Activated gamma-delta T cell (primary cell): ENCODE measurements at regions not wholly inside any gene's neighbourhood (a gene's known extent, or its start where the extent isn't known, plus 50 kb on each side); places are given as distances from the start of the nearest gene placed in this dataset.

Source experiments
- DNase-seq: peaks from one replicate; lab custom pipeline; 2025; lab: John Stamatoyannopoulos, UW

- DNase-seq: no peak
Observed at GRCh38 chr4:27267970-27268355, 407.3 kb downstream of the STIM2 start.

DNA sequence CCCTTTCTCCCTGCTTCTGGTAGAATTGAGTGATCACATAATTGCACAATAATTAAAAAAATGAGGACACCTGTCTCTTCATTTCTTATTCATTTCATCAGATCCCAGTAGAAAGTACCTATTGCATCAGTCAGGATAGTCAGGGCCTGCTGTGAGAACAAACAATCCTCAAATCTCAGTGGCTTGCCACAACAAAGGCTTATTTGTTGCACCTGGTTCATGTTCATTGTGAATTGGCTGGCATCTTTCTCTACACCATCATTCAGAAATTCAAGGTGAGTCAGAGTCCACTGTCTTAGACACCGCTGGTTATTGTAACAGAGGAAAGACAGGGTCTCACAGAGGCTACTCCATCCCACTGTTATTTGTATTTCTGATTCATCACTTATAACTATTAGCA, 409.8 kb downstream of the STIM2 start:
- DNase-seq: no peak

- no peak for DNase-seq
Observed at GRCh38 chr4:27271555-27271954, 410.9 kb downstream of the STIM2 start.

- no peak for DNase-seq
Observed at GRCh38 chr4:27272217-27272616, 411.6 kb downstream of the STIM2 start.

DNA sequence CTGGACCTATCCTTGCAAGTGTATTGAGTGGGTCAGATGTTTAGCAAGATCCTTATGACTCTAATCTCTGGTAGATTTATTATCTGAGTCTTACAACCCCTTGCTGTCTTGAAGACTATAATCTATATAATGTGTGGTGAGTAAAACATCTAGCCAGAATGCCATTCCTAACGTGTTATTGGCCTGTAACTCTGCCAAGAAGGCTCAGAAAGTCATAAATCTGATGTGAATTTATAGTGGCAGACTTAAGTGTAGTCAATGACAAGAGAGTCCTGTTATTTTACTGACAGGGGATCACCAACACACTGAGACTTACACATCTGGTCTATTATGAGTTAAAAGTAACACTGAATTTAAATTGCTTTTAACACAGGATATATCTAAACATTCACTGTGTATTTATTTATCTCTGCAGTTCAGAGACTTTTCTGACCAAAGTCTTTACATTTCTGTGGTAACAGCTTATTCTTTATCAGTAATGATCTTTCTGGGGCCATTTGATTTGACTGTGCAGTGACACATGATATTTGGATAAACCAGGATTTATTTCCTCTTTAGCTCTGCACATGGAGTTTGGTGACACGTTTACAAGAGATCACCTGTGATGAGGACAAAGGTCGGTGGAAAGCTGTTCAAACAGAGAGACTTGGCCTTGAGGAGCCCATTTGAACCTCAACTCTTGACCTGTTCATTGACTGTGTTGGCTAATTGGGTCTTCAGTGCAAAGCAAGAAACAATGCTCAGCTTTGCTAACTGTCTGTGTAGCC, 415.8 kb downstream of the STIM2 start:
- no peak for DNase-seq

- no peak for DNase-seq
Observed at GRCh38 chr4:27278615-27279375, 418.2 kb downstream of the STIM2 start.

GRCh38 chr4:27288496-27288895, 427.9 kb downstream of the STIM2 start:
- DNase-seq: no peak

DNA sequence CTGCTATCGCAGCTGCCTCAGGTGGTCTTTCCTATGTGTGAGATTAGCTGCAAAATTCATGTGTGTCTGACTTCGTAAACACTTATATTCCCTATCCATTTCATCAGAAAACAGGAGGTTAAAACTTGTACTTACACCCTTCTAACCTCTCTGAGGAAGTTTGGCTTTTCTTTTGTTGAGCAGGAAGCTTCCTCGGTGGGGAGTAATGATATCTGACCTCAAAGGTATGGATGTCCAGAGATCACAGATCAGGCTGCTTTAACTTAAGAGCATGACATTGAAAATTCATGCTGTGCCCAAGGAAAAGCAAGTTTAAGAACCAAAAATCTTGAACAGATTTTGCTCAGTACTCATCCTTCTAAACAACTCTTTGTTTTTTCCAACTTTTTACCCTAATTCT, 429.1 kb downstream of the STIM2 start:
- no peak for DNase-seq

DNA sequence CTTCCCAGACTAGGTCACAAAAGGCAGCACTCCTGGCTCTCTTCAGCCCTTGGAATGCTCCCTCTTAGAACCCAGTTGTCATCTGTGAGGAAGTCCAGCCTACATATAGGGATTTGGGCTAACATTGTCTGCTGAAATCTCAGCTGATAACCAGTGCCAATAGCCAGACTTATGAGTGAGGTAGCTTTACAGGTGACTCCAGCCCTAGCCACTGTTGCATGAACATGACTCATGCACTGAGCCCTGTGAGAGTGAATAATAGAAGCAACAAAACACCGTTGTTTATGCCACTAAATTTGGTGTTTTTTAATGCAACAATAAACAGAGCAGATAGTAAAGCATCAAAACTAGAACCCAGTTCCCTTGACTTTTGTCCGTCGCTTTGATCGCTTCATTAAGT, 433.2 kb downstream of the STIM2 start:
- DNase-seq: no peak

GRCh38 chr4:27304751-27305150, 444.1 kb downstream of the STIM2 start:
- DNase-seq: no peak

DNA sequence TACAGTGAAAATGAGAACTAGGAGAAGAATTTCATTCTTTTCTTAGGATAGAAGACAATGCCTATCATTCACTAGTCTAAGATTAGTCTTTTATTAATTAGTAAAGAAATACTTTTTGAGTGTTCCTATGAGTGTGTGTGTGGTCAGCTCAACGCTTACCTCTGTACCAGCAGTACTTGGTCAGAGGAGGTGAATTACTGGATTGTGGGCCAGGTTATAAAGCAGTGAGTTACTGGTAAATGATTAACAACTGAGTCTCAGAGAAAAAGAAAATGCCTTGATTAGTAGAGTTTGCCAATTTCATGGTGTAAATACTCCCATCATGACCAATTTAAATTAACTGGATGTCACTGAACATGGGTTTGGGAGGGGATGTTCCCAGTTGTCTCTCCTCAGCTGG, 444.6 kb downstream of the STIM2 start:
- no peak for DNase-seq

DNA sequence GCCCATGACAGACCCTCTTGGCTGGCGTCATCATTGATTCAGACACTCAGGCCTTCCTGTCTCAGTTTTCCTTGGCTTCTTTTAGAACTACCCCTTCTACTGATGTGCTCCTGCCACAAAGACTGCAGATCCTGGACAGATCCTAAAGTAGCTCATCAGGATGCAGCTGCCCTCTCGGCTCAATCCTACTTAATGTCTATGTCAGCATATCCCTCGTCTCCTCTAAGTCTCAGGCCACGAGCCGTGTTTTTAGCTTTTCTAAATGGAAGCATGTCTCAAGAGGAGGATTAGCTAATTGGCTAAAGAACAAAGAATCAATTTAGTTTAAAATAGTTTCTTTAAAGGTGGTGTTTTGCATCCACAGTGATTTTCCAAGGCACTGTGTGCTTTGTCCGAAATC, 447.7 kb downstream of the STIM2 start:
- no peak for DNase-seq

DNA sequence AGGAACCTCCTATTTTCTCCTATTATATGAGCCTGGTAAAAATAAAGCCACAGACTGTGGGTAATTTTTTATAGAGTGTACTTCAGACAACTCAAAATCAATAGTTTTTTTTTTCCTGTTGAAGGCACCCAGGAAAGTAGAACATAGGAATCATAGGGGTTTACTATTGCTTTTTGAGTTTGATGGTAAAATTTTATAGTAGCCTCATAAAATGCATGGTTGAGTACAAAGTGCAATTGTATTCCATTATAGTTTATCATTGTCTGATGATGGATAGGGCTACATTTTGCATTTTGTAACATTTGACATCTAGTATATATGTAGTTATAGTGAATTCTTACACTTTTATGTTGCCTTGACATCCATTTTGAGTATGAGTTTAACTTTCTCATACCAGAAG, 455.0 kb downstream of the STIM2 start:
- DNase-seq: no peak

DNA sequence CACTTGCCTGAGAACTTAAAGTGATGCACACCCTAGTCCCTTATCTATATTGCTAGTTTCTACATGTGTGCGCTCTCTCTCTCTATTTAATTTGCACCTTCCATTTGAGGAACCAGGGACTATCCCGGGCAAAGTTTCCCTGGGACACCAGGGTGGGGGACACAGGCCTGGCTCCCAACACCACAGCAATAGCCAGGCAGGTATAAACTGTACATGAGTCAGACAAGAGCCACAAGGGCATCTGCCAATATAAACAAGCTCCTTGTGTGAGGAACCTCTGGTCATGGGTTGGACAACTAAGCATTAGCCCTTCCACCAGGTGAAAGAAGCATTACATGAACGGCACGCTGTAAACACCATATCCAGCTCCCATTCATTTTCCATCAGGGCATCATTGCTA, 455.5 kb downstream of the STIM2 start:
- DNase-seq: no peak

DNA sequence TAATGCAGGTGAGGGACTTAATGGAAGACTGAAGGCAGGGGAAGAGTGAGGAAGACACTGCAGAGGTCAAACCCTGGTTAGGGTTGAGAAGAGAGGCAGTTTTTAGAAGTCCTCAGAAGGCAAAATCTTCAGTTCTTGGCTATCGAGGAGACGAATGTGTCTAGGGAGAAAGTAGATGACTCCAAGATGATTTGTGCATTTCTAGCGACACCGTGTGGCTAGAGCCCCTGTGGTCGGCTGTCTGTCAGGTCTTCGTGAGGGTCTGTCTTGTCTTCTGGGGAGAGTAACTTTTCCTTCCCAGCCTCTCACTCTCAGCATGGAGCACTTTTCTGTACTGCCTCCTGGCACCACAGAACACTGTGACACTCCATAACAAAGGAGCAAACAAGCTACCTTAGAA, 458.1 kb downstream of the STIM2 start:
- no peak for DNase-seq

GRCh38 chr4:27326991-27327390, 466.4 kb downstream of the STIM2 start:
- DNase-seq: no peak

- DNase-seq: no peak
Observed at GRCh38 chr4:27327421-27328181, 467.0 kb downstream of the STIM2 start.

DNA sequence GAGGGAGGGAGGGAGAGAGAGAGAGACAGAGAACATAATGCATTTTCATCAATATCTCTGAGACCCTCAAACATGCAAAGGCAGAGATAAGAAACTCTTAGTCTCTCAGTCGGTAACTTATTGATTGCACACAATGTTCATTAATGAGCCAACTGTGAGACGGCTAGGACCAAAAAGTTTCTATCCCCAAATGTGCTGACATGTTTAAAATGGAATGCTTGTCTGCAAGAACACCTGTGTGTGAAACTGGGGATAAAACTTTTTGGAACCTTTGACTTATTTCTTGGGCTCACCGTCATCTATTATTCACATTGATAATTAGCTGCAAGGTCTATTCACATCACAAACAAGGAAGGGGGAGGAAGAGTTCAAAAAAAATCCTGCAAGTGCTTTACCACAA, 477.9 kb downstream of the STIM2 start:
- DNase-seq: no peak

- DNase-seq: no peak
Observed at GRCh38 chr4:27343411-27343810, 482.8 kb downstream of the STIM2 start.

- no peak for DNase-seq
Observed at GRCh38 chr4:27350161-27350560, 489.5 kb downstream of the STIM2 start.

DNA sequence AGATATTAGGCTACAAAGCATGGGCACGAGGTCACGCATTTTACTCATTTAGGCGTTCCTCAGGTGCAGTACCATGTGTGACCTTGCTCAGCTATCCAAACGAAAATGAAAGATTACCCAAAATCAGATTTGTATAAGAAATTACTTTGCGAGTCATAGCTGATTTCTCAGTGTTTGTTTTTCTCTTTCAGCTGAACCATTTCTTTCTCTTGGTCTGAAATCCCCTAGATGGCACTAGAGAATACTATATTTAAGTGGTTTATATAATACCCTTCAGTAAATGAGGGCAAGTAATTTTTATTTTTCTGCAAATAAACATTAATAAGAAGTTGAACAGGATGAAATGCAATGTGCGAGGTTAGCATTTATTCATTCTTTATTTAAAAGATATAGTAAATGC, 496.6 kb downstream of the STIM2 start:
- DNase-seq: no peak

GRCh38 chr4:27358269-27358668, 497.6 kb downstream of the STIM2 start:
- no peak for DNase-seq

- DNase-seq: no peak
Observed at GRCh38 chr4:27360131-27360530, 499.5 kb downstream of the STIM2 start.
